SU-DHL-6 (cell line): ENCODE measurements at regions not wholly inside any gene's neighbourhood (a gene's known extent, or its start where the extent isn't known, plus 50 kb on each side); places are given as distances from the start of the nearest gene placed in this dataset.

Source experiments
- CTCF ChIP-seq: fragments of 200-600 bp; sonication (generic); IDR thresholded peaks from one replicate; pipeline ENCODE4 v1.5.1; 2017; ENCODE audit warnings: antibody characterized with exemption, mild to moderate bottlenecking, low read length, moderate library complexity; ENCODE audit not compliant: insufficient read depth, poor library complexity, severe bottlenecking
- EZH2phosphoT487 ChIP-seq: fragments of 200-600 bp; sonication (generic), shearing (Covaris generic); conservative IDR thresholded peaks from 2 replicates; pipeline ENCODE4 v1.6.1; 2018; ENCODE audit warnings: mild to moderate bottlenecking, antibody characterized with exemption, low read length, moderate library complexity, mixed read lengths

GRCh38 chr11:72523991-72524390 is 89.7 kb upstream of the CLPB start:
- TF ChIP-seq CTCF (no peak), EZH2phosphoT487 (no peak)
